ENCODE measurements at regions not wholly inside any gene's neighbourhood (a gene's known extent, or its start where the extent isn't known, plus 50 kb on each side); places are given as distances from the start of the nearest gene placed in this dataset.

DNA sequence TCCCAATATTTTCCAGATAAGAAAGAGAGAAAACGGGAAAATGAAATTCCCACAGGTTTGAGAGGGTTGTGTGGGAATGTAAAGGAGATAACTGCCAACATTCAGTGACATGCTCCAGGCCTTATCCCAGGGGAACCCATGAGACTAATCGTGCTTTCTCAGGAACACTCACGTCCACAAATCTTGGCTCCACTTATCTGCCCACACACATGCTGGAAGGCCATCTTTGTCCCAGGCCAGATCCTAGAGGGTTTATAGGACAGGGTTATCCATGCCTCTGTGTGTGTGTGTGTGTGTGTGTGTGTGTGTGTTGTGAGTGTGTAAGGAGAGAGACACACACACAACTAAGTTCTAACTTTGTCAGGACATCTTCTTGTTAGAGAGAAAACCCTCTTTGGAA is 182.2 kb upstream of the E2F7 start:
- H3K36me3 Mint-ChIP-seq (ENCODE audit: low read depth, unreplicated experiment): no peaks in the 10 kb centered on the region
- no peaks in the 10 kb centered on the region for H3K9me3 ChIP-seq (ENCODE audit: insufficient read depth, low read depth, low read length)
- no peaks in the 10 kb centered on the region for H3K4me1 Mint-ChIP-seq (ENCODE audit: low read depth, unreplicated experiment)

DNA sequence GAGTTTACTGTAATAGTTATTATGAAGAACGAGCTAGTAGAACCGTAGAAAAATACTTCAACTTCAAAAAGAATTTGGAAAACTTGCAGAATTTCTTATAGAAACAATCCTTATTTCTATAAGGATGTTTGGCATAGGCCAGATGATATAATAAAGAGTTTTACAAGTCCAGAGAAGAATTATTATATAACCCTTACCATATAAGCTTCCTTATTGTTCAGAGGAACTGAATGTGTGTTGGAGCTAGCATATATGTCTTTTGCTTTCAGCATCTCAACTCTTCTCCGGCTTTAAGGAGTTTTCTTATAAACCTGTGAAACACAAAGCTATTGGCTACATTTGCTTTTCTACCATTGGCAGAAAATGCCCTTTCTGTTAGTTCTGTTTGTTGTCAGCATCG is 178.0 kb upstream of the E2F7 start:
- no peak for DNase-seq (ENCODE audit: low read depth)
- no peak for FAIRE-seq
- Histone ChIP-seq H3K79me2 (ENCODE audit: insufficient read depth, low read length) (no peaks in the 10 kb centered on the region), H3K27ac (ENCODE audit: low read depth, low read length) (no peak overlapping the region), H2AFZ (ENCODE audit: low read depth, low read length) (no peak overlapping the region), H3K27me3 (ENCODE audit: insufficient read depth, low read length) (no peaks in the 10 kb centered on the region), H3K4me3 (ENCODE audit: insufficient read depth, low read depth, low read length) (no peak overlapping the region), H3K4me1 (ENCODE audit: insufficient read depth, low read length) (no peaks in the 10 kb centered on the region), H3K9ac (ENCODE audit: low read length) (no peak overlapping the region), H3K36me3 (ENCODE audit: insufficient read depth, low read length) (no peaks in the 10 kb centered on the region), H4K20me1 (ENCODE audit: insufficient read depth, low read length) (no peaks in the 10 kb centered on the region), H3K9me3 (ENCODE audit: insufficient read depth, low read depth, low read length) (no peaks in the 10 kb centered on the region), H3K4me2 (ENCODE audit: low read length) (no peak overlapping the region)
- Mint-ChIP-seq H3K36me3 (ENCODE audit: low read depth, unreplicated experiment) (no peaks in the 10 kb centered on the region), H3K4me3 (ENCODE audit: unreplicated experiment) (no peak overlapping the region), H3K27ac (ENCODE audit: unreplicated experiment) (no peak overlapping the region), H3K27me3 (ENCODE audit: low read depth, unreplicated experiment) (no peaks in the 10 kb centered on the region), H3K4me1 (ENCODE audit: low read depth, unreplicated experiment) (peaks cover 2% of the 10 kb centered on the region), H3K9me3 (ENCODE audit: unreplicated experiment) (no peaks in the 10 kb centered on the region)
- TF ChIP-seq, protein P1, sequence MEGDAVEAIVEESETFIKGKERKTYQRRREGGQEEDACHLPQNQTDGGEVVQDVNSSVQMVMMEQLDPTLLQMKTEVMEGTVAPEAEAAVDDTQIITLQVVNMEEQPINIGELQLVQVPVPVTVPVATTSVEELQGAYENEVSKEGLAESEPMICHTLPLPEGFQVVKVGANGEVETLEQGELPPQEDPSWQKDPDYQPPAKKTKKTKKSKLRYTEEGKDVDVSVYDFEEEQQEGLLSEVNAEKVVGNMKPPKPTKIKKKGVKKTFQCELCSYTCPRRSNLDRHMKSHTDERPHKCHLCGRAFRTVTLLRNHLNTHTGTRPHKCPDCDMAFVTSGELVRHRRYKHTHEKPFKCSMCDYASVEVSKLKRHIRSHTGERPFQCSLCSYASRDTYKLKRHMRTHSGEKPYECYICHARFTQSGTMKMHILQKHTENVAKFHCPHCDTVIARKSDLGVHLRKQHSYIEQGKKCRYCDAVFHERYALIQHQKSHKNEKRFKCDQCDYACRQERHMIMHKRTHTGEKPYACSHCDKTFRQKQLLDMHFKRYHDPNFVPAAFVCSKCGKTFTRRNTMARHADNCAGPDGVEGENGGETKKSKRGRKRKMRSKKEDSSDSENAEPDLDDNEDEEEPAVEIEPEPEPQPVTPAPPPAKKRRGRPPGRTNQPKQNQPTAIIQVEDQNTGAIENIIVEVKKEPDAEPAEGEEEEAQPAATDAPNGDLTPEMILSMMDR (IDR thresholded peaks at IDR 0.05; ENCODE audit: insufficient read depth, low read depth, low read length): no peak
- TF ChIP-seq EZH2 (IDR thresholded peaks at IDR 0.05; ENCODE audit: insufficient read depth, low read length): no peak

More for the DNA sequence above, 182.2 kb upstream of the E2F7 start:
- no peak for FAIRE-seq
- TF ChIP-seq, protein P1 (IDR thresholded peaks at IDR 0.05; ENCODE audit: insufficient read depth, low read depth, low read length): no peak
- TF ChIP-seq EZH2 (IDR thresholded peaks at IDR 0.05; ENCODE audit: insufficient read depth, low read length): no peak
- no peaks in the 10 kb centered on the region for H3K9me3 Mint-ChIP-seq (ENCODE audit: unreplicated experiment)
- Histone ChIP-seq H4K20me1 (ENCODE audit: insufficient read depth, low read length) (no peaks in the 10 kb centered on the region), H3K79me2 (ENCODE audit: insufficient read depth, low read length) (no peaks in the 10 kb centered on the region), H3K9ac (ENCODE audit: low read length) (no peak overlapping the region), H2AFZ (ENCODE audit: low read depth, low read length) (no peak overlapping the region), H3K4me1 (ENCODE audit: insufficient read depth, low read length) (no peaks in the 10 kb centered on the region), H3K36me3 (ENCODE audit: insufficient read depth, low read length) (no peaks in the 10 kb centered on the region), H3K27ac (ENCODE audit: low read depth, low read length) (no peak overlapping the region), H3K4me3 (ENCODE audit: insufficient read depth, low read depth, low read length) (no peak overlapping the region), H3K4me2 (ENCODE audit: low read length) (no peak overlapping the region), H3K27me3 (ENCODE audit: insufficient read depth, low read length) (peaks cover 2% of the 10 kb centered on the region)
- no peaks in the 10 kb centered on the region for H3K27me3 Mint-ChIP-seq (ENCODE audit: low read depth, unreplicated experiment)
- no peak overlapping the region for H3K27ac Mint-ChIP-seq (ENCODE audit: unreplicated experiment)
- H3K4me3 Mint-ChIP-seq (ENCODE audit: unreplicated experiment): no peak overlapping the region
- no peak for DNase-seq (ENCODE audit: low read depth)

DNA sequence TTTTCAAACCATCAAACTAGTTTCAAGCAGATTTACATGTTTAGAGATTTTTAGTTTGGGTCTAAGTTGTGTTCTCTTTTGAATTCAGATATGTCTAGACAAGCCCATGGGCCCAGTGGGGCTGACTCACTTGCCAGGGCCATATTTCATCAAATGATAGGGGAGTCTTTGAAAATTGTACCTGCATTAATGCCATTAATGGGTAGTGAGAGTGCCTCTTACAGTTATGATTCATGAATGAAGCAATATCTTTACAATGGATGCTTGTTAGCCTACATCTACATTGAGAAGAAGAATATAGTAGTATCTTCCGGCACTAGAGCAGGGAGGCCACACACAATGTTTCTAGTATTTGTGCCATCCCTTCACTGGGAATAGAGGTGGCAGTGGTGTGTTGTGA is 174.2 kb upstream of the E2F7 start:
- H4K20me1 ChIP-seq (ENCODE audit: insufficient read depth, low read length): no peaks in the 10 kb centered on the region

More for the DNA sequence above, 174.2 kb upstream of the E2F7 start:
- Histone ChIP-seq H3K4me2 (ENCODE audit: low read length) (no peak overlapping the region), H3K4me3 (ENCODE audit: insufficient read depth, low read depth, low read length) (no peak overlapping the region), H3K9me3 (ENCODE audit: insufficient read depth, low read depth, low read length) (no peaks in the 10 kb centered on the region), H3K79me2 (ENCODE audit: insufficient read depth, low read length) (no peaks in the 10 kb centered on the region), H3K9ac (ENCODE audit: low read length) (no peak overlapping the region), H3K36me3 (ENCODE audit: insufficient read depth, low read length) (no peaks in the 10 kb centered on the region), H3K4me1 (ENCODE audit: insufficient read depth, low read length) (no peaks in the 10 kb centered on the region), H3K27me3 (ENCODE audit: insufficient read depth, low read length) (no peaks in the 10 kb centered on the region), H2AFZ (ENCODE audit: low read depth, low read length) (no peak overlapping the region), H3K27ac (ENCODE audit: low read depth, low read length) (no peak overlapping the region)
- DNase-seq (ENCODE audit: low read depth) (no peak), FAIRE-seq (no peak)
- no peaks in the 10 kb centered on the region for H3K36me3 Mint-ChIP-seq (ENCODE audit: low read depth, unreplicated experiment)
- no peaks in the 10 kb centered on the region for H3K27me3 Mint-ChIP-seq (ENCODE audit: low read depth, unreplicated experiment)
- H3K4me1 Mint-ChIP-seq (ENCODE audit: low read depth, unreplicated experiment): peaks cover 9% of the 10 kb centered on the region
- TF ChIP-seq, protein P1 (IDR thresholded peaks at IDR 0.05; ENCODE audit: insufficient read depth, low read depth, low read length): no peak
- no peak for TF ChIP-seq EZH2 (IDR thresholded peaks at IDR 0.05; ENCODE audit: insufficient read depth, low read length)
- no peak overlapping the region for H3K4me3 Mint-ChIP-seq (ENCODE audit: unreplicated experiment)
- no peak overlapping the region for H3K27ac Mint-ChIP-seq (ENCODE audit: unreplicated experiment)
- H3K9me3 Mint-ChIP-seq (ENCODE audit: unreplicated experiment): no peaks in the 10 kb centered on the region

Data from astrocyte (in vitro differentiated cells and primary cell).